HL-60 (cell line): ENCODE measurements at regions not wholly inside any gene's neighbourhood (a gene's known extent, or its start where the extent isn't known, plus 50 kb on each side); places are given as distances from the start of the nearest gene placed in this dataset.

ENCODE experiments used
- POLR2AphosphoS5 ChIP-seq: IDR thresholded peaks from 2 replicates; pipeline ENCODE4 v1.6.1; 2012; ENCODE audit warnings: low read depth
- TF ChIP-seq, protein P1 (sequence below): IDR thresholded peaks from 2 replicates; pipeline ENCODE4 v1.6.1; 2012; ENCODE audit warnings: low read depth; ENCODE audit not compliant: insufficient replicate concordance
- TF ChIP-seq, protein P2 (sequence below): IDR thresholded peaks from one replicate; pipeline ENCODE4 v1.5.1; 2011; ENCODE audit warnings: low read length, control low read depth, inconsistent platforms; ENCODE audit not compliant: insufficient read depth

DNA sequence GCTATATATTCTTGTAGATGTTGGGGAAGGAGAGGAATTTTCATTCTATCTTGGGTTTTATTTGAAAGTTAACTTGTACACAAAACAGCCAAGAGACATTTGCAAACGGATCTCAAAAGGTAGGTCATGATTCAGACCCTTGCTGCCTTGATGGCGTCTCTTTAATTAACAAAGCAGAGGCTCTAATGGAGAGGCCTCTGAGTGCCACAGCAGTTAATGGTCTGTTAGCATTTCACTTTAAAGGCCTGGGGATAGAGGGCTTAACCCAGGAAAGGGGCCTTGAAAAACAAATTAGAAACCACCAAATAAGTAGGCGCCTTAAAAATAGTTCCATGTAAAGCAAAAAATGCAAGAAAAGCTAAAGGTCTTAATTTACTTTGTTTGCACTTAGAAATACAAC, 836.9 kb upstream of the CELF4 start:
- TF ChIP-seq, protein P1, sequence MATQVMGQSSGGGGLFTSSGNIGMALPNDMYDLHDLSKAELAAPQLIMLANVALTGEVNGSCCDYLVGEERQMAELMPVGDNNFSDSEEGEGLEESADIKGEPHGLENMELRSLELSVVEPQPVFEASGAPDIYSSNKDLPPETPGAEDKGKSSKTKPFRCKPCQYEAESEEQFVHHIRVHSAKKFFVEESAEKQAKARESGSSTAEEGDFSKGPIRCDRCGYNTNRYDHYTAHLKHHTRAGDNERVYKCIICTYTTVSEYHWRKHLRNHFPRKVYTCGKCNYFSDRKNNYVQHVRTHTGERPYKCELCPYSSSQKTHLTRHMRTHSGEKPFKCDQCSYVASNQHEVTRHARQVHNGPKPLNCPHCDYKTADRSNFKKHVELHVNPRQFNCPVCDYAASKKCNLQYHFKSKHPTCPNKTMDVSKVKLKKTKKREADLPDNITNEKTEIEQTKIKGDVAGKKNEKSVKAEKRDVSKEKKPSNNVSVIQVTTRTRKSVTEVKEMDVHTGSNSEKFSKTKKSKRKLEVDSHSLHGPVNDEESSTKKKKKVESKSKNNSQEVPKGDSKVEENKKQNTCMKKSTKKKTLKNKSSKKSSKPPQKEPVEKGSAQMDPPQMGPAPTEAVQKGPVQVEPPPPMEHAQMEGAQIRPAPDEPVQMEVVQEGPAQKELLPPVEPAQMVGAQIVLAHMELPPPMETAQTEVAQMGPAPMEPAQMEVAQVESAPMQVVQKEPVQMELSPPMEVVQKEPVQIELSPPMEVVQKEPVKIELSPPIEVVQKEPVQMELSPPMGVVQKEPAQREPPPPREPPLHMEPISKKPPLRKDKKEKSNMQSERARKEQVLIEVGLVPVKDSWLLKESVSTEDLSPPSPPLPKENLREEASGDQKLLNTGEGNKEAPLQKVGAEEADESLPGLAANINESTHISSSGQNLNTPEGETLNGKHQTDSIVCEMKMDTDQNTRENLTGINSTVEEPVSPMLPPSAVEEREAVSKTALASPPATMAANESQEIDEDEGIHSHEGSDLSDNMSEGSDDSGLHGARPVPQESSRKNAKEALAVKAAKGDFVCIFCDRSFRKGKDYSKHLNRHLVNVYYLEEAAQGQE, result no peak
- TF ChIP-seq, protein P2, sequence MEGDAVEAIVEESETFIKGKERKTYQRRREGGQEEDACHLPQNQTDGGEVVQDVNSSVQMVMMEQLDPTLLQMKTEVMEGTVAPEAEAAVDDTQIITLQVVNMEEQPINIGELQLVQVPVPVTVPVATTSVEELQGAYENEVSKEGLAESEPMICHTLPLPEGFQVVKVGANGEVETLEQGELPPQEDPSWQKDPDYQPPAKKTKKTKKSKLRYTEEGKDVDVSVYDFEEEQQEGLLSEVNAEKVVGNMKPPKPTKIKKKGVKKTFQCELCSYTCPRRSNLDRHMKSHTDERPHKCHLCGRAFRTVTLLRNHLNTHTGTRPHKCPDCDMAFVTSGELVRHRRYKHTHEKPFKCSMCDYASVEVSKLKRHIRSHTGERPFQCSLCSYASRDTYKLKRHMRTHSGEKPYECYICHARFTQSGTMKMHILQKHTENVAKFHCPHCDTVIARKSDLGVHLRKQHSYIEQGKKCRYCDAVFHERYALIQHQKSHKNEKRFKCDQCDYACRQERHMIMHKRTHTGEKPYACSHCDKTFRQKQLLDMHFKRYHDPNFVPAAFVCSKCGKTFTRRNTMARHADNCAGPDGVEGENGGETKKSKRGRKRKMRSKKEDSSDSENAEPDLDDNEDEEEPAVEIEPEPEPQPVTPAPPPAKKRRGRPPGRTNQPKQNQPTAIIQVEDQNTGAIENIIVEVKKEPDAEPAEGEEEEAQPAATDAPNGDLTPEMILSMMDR, result no peak
- TF ChIP-seq POLR2AphosphoS5, result no peak
